Fibroblast of lung (primary cell): ENCODE measurements at regions not wholly inside any gene's neighbourhood (a gene's known extent, or its start where the extent isn't known, plus 50 kb on each side); places are given as distances from the start of the nearest gene placed in this dataset.

Experiments
- CTCF ChIP-seq, 2 donors: IDR thresholded peaks in 1 of 2; conservative IDR thresholded peaks in 1 of 2; 1 replicate in 1 of 2; 2 replicates in 1 of 2; pipeline ENCODE4 v1.5.1; 2011 to 2012; ENCODE audit warnings: low read length in 2 of 2, control low read depth in 1 of 2, inconsistent platforms in 1 of 2, low read depth in 1 of 2, mild to moderate bottlenecking in 1 of 2
- EZH2 ChIP-seq: IDR thresholded peaks from 2 replicates; pipeline ENCODE4 v1.5.1; 2012; ENCODE audit warnings: low read length, control low read depth, mild to moderate bottlenecking; ENCODE audit errors: missing control alignments

- TF ChIP-seq CTCF (conservative IDR thresholded peaks at IDR 0.05 in 1 of 2, IDR thresholded peaks at IDR 0.05 in 1 of 2; ENCODE audit: low read depth in 1 of 2, low read length in 2 of 2) (no peak), EZH2 (no peak)
Measured at GRCh38 chr17:79152636-79153035, 78.0 kb downstream of the ENGASE start.
